BJ (cell line): ENCODE measurements at regions not wholly inside any gene's neighbourhood (a gene's known extent, or its start where the extent isn't known, plus 50 kb on each side); places are given as distances from the start of the nearest gene placed in this dataset.
"Not testable (repeated sequence)": the region's sequence is repeated elsewhere in the genome, so short reads cannot be mapped to it uniquely, and the experiment has no call there.

ENCODE experiments used
- CTCF ChIA-PET: fragments of 350-600 bp; formaldehyde crosslinking; extraction: SDS; loops from one replicate; lab custom pipeline; 2021; ENCODE audit warnings: antibody characterized with exemption, inconsistent platforms; lab: Yijun Ruan, JAX
- POLR2A ChIA-PET: fragments of 300-600 bp; sonication (Branson Sonifier 250); formaldehyde crosslinking; extraction: SDS; loops from one replicate; lab custom pipeline; 2021; ENCODE audit warnings: antibody characterized with exemption; lab: Charles Lee
- DNase-seq: peaks from one replicate; pipeline ENCODE4 v3.0.0-alpha.2; 2011; ENCODE audit warnings: low read depth
- H3K27me3 ChIP-seq: 2 replicates; pipeline ENCODE4 v1.6.0; 2011; ENCODE audit warnings: low read length; ENCODE audit not compliant: control insufficient read depth, insufficient read depth
- H3K36me3 ChIP-seq: 2 replicates; pipeline ENCODE4 v1.5.1; 2011; ENCODE audit warnings: low read length; ENCODE audit not compliant: control insufficient read depth, insufficient read depth
- H3K4me3 ChIP-seq: 2 replicates; pipeline ENCODE4 v1.5.1; 2011; ENCODE audit warnings: low read depth, mild to moderate bottlenecking, control low read depth, low read length
- TF ChIP-seq, protein P1 (sequence below): IDR thresholded peaks from 2 replicates; pipeline ENCODE4 v1.5.1; 2011; ENCODE audit warnings: low read depth, mild to moderate bottlenecking, control low read depth, inconsistent platforms, low read length, moderate library complexity; ENCODE audit not compliant: insufficient read depth

GRCh38 chr5:44183312-44183711, 205.9 kb downstream of the FGF10 start:
- Histone ChIP-seq H3K27me3 (no peaks in the 10 kb centered on the region), H3K4me3 (no peak overlapping the region), H3K36me3 (no peaks in the 10 kb centered on the region)
- TF ChIP-seq, protein P1, sequence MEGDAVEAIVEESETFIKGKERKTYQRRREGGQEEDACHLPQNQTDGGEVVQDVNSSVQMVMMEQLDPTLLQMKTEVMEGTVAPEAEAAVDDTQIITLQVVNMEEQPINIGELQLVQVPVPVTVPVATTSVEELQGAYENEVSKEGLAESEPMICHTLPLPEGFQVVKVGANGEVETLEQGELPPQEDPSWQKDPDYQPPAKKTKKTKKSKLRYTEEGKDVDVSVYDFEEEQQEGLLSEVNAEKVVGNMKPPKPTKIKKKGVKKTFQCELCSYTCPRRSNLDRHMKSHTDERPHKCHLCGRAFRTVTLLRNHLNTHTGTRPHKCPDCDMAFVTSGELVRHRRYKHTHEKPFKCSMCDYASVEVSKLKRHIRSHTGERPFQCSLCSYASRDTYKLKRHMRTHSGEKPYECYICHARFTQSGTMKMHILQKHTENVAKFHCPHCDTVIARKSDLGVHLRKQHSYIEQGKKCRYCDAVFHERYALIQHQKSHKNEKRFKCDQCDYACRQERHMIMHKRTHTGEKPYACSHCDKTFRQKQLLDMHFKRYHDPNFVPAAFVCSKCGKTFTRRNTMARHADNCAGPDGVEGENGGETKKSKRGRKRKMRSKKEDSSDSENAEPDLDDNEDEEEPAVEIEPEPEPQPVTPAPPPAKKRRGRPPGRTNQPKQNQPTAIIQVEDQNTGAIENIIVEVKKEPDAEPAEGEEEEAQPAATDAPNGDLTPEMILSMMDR = no peak
- DNase-seq = no peak
- ChIA-PET POLR2A (no interaction called here), CTCF (no interaction called here)

DNA sequence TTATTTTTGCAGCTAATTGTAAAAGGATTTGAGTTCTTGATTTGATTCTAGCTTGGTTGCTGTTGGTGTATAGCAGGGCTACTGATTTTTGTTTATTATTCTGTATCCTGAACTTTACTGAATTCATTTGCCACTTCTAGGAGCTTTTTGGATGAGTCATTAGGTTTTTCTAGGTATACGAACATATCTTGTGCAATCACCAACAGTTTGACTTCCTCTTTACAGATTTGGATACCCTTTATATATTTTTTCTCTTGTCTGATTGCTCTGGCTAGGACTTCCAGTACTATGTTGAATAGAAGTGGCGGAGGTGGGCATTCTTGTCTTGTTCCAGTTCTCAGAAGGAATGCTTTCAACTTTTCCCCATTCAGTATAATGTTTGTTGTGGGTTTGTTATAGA, 210.8 kb downstream of the FGF10 start:
- ChIA-PET POLR2A (no interaction called here), CTCF (no interaction called here)
- TF ChIP-seq, protein P1 = no peak
- no peak overlapping the region for H3K4me3 ChIP-seq
- no peak for DNase-seq
- H3K27me3 ChIP-seq = no peaks in the 10 kb centered on the region
- no peaks in the 10 kb centered on the region for H3K36me3 ChIP-seq

DNA sequence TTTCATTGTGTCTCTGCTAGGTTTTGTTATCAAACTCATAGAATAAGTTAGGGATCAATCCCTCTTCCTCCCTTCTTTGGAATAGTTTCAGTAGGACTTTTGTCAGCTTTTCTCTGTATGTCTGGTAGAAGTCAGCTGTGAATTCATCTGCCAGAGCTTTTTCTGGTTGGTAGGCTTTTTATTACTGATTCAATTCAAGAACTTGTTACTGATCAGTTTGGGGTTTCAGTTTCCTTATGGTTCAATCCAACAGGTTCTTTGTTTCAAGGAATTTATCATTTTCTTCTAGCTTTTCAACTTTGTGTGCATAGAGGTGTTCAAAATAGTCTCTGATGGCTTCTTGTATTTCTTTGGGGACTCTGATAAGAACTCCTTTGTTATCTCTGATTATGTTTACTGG, 221.7 kb downstream of the FGF10 start:
- Histone ChIP-seq H3K27me3 (no peaks in the 10 kb centered on the region), H3K36me3 (no peaks in the 10 kb centered on the region), H3K4me3 (no peak overlapping the region)
- POLR2A ChIA-PET = interaction anchor here (0.6 kb wide), 1 partner anchor 1761 kb away, joined by 3 read pairs; no protein-coding TSS in a partner anchor
- TF ChIP-seq, protein P1 = no peak
- no peak for DNase-seq
- CTCF ChIA-PET = no interaction called here

- no peak for DNase-seq
- POLR2A ChIA-PET = no interaction called here
These were observed 228.9 kb downstream of the FGF10 start for GRCh38 chr5:44160369-44160768.

GRCh38 chr5:44150075-44150723, 239.0 kb downstream of the FGF10 start:
- POLR2A ChIA-PET = no interaction called here
- H3K4me3 ChIP-seq = no peak overlapping the region
- no peak for DNase-seq
- H3K27me3 ChIP-seq = no peaks in the 10 kb centered on the region
- CTCF ChIA-PET = no interaction called here
- TF ChIP-seq, protein P1 = no peak
- no peaks in the 10 kb centered on the region for H3K36me3 ChIP-seq

More at GRCh38 chr5:44160369-44160768, 228.9 kb downstream of the FGF10 start:
- Histone ChIP-seq H3K4me3 (no peak overlapping the region), H3K27me3 (no peaks in the 10 kb centered on the region), H3K36me3 (no peaks in the 10 kb centered on the region)
- CTCF ChIA-PET = interaction anchor here (1.3 kb wide), 1 partner anchor 10 kb away, joined by 3 read pairs; no protein-coding TSS in a partner anchor
- TF ChIP-seq, protein P1 = no peak

DNA sequence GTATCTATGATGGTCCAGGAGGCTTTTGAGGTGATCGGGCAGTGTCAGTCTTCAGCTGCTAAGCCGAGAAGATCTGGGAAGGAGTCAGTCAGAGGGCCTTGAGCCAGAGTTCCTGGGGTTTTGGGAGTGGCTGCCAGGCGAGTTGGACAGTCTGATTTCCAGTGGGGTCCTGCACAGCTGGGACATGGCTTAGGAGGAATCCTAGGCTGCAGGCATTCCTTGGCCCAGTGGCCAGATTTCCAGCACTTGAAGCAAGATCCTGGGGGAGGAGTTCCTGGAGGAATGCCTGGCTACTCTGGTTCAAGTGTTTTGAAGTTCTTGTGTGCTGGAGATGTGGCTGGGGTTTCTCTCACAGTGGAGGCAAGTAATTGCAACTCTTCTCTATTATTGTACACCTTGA, 271.3 kb downstream of the FGF10 start:
- H3K4me3 ChIP-seq, H3K27me3 ChIP-seq, CTCF ChIA-PET, DNase-seq, H3K36me3 ChIP-seq, POLR2A ChIA-PET: not testable (repeated sequence)

DNA sequence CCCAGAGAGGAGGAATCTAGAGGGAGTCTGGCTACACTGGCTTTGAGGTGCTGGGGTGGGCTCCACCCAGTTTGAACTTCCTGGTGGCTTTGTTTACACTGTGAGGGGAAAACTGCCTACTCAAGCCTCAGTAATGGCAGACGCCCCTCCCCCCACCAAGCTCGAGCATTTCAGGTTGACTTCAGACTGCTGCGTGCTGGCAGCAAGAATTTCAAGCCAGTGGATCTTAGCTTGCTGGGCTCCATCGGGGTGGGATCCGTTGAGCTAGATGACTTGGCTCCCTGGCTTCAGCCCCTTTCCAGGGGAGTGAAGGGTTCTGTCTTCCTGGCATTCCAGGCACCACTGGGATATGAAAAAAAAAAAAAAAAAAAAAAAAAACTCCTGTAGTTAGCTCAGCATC, 281.0 kb downstream of the FGF10 start:
- POLR2A ChIA-PET, DNase-seq, CTCF ChIA-PET, H3K36me3 ChIP-seq, H3K4me3 ChIP-seq, H3K27me3 ChIP-seq: not testable (repeated sequence)
